ENCODE measurements at regions not wholly inside any gene's neighbourhood (a gene's known extent, or its start where the extent isn't known, plus 50 kb on each side); places are given as distances from the start of the nearest gene placed in this dataset.
"Not testable (repeated sequence)": the region's sequence is repeated elsewhere in the genome, so short reads cannot be mapped to it uniquely, and the experiment has no call there.

DNA sequence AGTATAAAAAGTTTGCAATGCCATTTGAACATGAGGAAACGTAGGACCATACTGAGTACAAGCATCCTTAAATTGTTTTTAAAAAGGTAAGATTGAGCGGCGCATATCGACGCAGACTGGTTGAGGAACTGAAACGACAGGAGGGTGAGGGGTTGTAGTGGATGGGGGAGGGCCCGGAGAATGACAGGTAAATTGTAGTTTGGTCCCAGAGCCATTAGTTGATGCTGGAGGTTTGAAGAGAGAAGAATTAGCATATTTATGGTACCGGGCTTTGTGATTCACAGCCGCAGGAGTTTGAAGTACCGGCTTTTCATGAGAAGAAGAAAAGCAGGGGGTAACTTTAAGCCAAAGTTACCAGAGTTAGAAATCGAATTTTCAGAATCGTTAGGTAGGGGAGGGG lies 179.5 kb downstream of the OTOP1 start:
- DNase-seq (ENCODE audit: low read depth in 2 of 2); H3K4me3 ChIP-seq (replicated peaks in 1 of 2; ENCODE audit: low read depth in 2 of 2, low read length in 2 of 2): not testable (repeated sequence)

DNA sequence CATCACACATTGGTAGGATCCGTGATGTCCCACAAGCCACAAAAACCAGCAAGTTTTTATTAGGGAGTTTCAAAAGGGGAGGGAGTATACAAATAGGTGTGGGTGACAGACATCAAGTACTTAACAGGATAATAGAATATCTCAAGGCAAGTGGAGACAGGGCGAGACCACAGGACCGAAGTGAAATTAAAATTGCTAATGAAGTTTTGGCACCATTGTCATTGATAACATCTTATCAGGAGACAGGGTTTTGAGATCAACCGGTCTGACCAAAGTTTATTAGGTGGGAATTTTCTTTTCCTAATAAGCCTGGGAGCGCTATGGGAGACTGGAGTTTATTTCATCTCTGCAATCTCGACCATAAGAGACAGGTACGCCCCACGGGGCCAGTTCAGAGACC lies 178.5 kb downstream of the OTOP1 start:
- DNase-seq (ENCODE audit: low read depth in 2 of 2); H3K4me3 ChIP-seq (replicated peaks in 1 of 2; ENCODE audit: low read depth in 2 of 2, low read length in 2 of 2): not testable (repeated sequence)

DNA sequence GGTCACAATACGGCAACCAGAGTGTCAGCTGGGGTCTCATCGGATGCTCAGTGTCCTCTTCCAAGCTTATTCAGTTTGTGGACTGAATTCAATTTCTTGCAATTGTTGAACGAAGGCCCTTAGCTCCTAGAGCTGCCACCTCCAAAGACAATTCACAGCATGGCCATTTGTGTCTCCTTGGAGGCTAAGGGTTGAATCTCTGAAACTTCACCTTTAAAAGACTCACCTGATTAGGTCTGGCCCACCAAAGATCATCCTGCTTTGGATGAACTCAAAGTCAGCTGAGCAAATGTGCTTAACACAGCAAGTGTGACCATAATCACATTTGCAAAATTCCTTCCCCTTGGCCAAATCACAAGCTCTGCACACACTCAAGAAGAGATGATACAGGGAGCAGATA lies 175.9 kb downstream of the OTOP1 start:
- DNase-seq (ENCODE audit: low read depth in 2 of 2); H3K4me3 ChIP-seq (replicated peaks in 1 of 2; ENCODE audit: low read depth in 2 of 2, low read length in 2 of 2): not testable (repeated sequence)

DNA sequence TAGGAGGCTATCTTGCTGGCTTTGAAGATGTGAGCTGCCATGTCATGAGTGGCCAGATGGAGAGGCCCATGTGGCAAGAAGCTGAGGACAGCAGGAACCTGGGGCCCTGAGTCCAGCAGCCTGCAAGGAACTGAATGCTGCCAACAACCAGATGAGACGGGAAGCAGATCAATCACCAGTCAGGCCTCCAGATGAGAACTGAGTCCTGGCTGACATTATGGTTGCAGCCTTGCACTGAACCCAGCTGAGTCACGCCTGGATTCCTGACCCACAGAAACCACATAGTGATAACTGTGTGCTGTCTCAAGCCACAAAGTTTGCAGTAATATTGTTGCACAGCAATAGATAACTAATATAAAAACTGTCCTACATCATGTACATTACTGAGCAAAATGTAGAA lies 173.8 kb downstream of the OTOP1 start:
- DNase-seq (ENCODE audit: low read depth in 2 of 2), result peak in 1 of 2 donors; percentile 14
- H3K4me3 ChIP-seq (replicated peaks in 1 of 2; ENCODE audit: low read depth in 2 of 2, low read length in 2 of 2), result not testable (repeated sequence)

DNA sequence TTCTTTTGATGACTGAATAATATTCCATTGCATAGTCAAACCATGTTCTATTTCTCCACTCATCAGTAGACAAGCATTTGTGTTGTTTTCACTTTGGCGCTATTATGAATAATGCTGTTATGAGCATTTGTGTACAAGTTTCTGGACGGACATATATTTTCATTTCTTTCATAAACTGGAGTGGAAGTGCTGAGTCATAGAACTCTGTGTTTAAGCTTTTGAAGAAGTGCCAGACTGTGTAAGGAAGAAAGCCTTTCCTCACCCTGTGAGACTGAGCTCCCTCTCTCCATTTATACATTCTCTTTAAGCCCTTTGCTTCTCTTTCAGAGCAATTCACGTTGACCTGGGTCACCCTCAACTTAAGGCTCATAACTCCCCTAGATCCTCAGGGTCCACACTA lies 169.5 kb downstream of the OTOP1 start:
- DNase-seq (ENCODE audit: low read depth in 2 of 2), result peak; percentile 31 to 39

DNA sequence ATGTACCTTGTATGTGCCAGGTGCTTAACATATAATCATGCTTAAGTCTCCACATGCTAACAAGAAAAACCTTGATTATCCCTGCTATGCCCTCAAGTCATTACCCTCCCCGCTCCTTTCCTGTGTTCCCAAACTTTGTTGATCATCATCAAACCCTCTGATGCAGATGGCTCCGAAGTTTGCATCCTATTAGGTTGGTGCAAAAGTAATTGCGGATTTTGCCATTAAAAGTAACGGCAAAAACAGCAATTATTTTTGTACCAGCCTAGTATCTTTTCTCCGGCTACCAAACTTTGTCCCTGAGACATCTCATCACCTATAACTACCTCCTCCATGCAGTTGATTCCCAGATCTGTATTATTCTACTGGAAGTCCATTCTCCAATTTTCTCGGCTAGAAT lies 142.6 kb downstream of the OTOP1 start:
- H3K4me3 ChIP-seq (replicated peaks in 1 of 2; ENCODE audit: low read depth in 2 of 2, low read length in 2 of 2); DNase-seq (ENCODE audit: low read depth in 2 of 2): not testable (repeated sequence)

More for the DNA sequence above, 169.5 kb downstream of the OTOP1 start:
- H3K4me3 ChIP-seq (replicated peaks in 1 of 2; ENCODE audit: low read depth in 2 of 2, low read length in 2 of 2), result not testable (repeated sequence)

DNA sequence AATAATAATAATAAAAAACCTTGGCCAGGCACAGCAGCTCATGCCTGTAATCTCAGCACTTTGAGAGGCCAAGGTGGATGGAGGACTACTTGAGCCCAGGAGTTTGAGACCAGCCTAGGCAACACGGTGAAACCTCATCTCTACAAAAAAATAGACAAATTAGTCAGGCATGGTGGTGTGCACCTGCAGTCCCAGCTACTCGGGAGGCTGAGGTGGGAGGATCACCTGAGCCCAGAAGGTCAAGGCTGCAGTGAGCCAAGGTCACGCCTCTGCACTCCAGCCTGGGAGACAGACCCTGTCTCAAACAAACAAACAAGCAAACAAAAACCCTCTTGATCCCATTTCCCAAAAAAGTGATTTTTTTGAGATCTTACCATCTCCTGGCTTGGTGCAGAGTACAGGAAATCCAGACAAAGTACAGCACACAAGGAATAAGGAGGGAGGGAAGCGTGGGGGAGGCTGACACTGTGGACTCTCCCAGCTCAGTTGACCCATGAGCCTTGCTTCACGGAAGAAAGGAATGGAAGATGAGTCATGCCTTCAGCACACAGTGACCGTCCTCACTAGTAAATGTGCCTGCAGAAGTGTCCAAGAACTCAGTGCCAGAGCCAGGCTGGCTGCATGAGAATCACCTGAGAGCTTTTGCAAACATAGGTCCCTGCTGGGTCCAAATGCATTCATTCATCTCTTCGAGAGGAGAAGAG lies 136.9 kb downstream of the OTOP1 start:
- DNase-seq (ENCODE audit: low read depth in 2 of 2), result peak; percentile 5 to 7
- H3K4me3 ChIP-seq (replicated peaks in 1 of 2; ENCODE audit: low read depth in 2 of 2, low read length in 2 of 2), result not testable (repeated sequence)

DNA sequence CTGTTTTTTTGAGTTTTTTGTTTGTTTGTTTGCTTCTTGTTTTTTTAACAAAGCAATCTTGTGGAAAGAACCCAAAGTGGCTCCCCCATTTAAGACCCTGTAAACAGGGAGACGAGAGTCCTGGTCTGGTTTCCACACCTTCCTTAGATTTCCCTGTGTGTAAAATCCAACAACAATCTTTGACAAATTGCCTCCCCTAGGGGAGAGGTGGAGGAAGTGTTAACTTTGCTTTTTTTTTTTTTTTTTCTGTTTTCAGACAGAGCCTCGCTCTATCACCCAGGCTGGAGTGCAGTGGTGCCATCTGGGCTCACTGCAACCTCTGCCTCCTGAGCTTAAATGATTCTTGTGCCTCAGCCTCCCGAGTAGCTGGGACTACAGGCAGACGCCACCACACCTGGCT lies 136.0 kb downstream of the OTOP1 start:
- DNase-seq (ENCODE audit: low read depth in 2 of 2); H3K4me3 ChIP-seq (replicated peaks in 1 of 2; ENCODE audit: low read depth in 2 of 2, low read length in 2 of 2): not testable (repeated sequence)

DNA sequence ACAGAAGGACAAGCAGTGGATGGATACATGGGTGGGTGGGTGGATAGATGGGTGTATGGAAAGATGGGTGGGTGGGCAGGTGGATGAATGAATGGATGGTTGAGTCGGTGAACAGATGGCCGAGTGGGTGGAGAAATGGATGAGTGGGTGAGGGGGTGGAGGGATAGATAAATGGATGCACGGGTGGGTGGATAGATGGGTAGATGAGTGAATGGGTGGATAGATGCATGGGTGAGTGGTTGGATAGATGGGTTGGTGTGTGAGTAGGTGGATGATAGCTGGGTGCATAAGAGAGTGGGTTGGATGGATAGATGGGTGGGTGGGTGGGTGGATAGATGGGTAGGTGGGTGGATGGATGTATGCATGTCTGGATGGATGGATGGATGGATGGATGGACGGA lies 134.6 kb downstream of the OTOP1 start:
- DNase-seq (ENCODE audit: low read depth in 2 of 2); H3K4me3 ChIP-seq (replicated peaks in 1 of 2; ENCODE audit: low read depth in 2 of 2, low read length in 2 of 2): not testable (repeated sequence)

DNA sequence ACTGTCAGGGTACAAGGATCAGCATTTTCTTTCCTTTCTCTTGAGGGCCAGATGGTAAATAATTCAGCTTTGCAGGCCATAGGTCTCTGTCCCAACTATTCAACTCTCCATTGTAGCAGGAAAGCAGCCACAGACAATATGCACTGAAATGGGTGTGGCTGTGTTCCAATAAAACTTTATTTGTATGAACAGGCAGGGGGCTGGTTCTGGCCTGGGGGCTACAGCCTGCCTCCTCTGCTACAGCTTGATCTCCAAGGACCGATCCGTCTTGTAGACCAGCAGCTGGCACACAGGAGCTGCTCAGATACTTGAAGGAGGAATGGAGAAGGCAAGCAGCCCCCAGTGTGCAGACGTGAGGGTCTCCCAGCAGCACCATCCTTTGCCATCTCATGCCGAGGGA lies 127.1 kb downstream of the OTOP1 start:
- not testable (repeated sequence) for H3K4me3 ChIP-seq (replicated peaks in 1 of 2; ENCODE audit: low read depth in 2 of 2, low read length in 2 of 2); DNase-seq (ENCODE audit: low read depth in 2 of 2)

DNA sequence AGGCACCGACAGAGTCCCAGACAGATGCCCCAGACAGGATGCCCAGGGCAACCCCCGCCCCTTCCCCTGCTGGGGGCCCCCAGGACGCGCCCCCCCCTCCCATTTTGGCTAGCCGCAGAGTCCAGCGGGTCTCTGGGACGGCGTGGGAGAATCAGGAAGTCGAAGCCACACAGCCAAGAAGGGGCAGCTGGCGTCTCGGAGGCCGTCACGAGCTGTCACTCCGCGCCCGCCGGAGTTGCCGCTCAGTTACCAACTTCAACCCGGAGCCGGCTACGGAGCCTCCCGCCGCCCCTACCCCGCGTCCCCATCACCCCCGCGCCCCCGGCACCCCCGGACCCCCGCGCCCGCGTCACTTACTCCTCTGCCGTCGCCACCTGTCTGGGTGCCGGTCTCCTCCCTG lies 119.8 kb downstream of the OTOP1 start:
- H3K4me3 ChIP-seq (replicated peaks in 1 of 2; ENCODE audit: low read depth in 2 of 2, low read length in 2 of 2), result peak overlapping the region in 1 of 2 donors; percentile 11
- not testable (repeated sequence) for DNase-seq (ENCODE audit: low read depth in 2 of 2)

DNA sequence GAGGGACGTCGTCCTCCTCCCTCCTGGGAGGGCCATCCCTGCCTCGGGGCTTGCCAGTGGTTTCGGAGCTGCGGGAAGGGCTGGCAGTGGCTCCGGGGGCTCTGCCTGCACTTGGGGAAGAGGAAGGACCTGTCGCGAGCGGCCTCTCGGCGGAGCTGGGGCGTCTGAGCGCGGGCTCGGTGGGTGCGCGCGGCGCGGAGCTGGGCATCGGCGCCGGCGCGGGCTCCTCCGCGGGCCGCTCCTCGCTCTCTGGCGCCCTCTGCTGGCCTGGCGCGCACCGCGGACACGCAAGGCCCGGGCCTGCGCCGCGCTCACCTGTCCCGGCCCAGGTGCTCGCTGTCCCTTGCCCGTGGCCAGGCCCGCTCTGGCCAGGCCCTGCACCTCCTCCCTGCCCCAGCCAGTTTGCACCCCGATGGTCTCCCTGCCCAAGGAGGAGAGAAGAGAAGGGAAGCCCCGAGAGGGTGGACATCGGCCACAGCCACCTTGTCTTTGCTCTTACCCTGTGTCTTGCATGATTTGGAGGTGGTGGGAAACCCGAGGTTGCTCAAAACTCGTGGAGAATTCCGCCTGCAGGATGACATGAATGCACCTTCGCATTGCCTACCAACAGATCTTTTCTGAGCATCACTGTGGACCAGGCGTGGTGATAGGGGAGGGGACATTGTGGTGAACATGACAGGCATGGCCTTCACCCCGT lies 119.2 kb downstream of the OTOP1 start:
- H3K4me3 ChIP-seq (replicated peaks in 1 of 2; ENCODE audit: low read depth in 2 of 2, low read length in 2 of 2), result peak overlapping the region in 1 of 2 donors; percentile 43
- peak; percentile 19 to 44 for DNase-seq (ENCODE audit: low read depth in 2 of 2)
- TF ChIP-seq, protein P1, sequence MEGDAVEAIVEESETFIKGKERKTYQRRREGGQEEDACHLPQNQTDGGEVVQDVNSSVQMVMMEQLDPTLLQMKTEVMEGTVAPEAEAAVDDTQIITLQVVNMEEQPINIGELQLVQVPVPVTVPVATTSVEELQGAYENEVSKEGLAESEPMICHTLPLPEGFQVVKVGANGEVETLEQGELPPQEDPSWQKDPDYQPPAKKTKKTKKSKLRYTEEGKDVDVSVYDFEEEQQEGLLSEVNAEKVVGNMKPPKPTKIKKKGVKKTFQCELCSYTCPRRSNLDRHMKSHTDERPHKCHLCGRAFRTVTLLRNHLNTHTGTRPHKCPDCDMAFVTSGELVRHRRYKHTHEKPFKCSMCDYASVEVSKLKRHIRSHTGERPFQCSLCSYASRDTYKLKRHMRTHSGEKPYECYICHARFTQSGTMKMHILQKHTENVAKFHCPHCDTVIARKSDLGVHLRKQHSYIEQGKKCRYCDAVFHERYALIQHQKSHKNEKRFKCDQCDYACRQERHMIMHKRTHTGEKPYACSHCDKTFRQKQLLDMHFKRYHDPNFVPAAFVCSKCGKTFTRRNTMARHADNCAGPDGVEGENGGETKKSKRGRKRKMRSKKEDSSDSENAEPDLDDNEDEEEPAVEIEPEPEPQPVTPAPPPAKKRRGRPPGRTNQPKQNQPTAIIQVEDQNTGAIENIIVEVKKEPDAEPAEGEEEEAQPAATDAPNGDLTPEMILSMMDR (IDR thresholded peaks at IDR 0.05; ENCODE audit: low read depth, low read length), result peak; percentile 23

DNA sequence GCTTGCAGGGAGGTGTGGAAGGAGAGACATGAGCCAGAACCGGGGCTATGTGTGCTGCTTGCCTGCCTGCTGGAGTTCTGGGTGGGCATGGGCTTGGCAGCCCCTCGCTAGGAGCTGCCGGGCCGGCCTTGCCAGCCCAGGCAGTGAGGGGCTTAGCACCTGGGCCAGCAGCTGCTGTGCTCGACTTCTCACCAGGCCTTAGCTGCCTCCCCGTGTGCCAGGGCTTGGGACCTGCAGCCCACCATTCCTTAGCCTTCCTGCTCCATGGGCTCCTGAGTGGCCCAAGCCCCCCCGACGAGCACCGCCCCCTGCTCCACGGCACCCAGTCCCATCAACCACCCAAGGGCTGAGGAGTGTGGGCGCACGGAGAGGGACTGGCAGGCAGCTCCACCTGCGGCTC lies 111.3 kb downstream of the OTOP1 start:
- not testable (repeated sequence) for H3K4me3 ChIP-seq (replicated peaks in 1 of 2; ENCODE audit: low read depth in 2 of 2, low read length in 2 of 2); DNase-seq (ENCODE audit: low read depth in 2 of 2)

DNA sequence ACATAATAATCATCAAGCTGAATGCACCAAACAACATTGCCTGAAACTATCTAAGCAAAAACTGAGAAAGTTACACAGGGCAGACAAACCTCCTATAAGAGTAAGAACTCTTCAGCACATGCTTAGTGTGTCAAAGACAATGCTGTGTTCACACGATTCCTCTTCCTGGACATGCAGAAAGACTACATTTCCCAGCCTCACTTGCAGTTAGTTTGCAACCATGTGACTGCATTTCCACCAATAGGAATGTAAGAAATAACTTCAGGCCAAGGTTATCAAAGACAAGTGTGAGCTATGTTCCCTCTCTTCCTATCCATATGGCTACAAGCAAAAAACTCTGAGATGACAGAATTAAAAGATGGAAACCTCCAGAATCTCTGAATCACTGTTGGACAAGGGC lies 109.8 kb downstream of the OTOP1 start:
- not testable (repeated sequence) for H3K4me3 ChIP-seq (replicated peaks in 1 of 2; ENCODE audit: low read depth in 2 of 2, low read length in 2 of 2)
- peak in 1 of 2 donors; percentile 9 for DNase-seq (ENCODE audit: low read depth in 2 of 2)

DNA sequence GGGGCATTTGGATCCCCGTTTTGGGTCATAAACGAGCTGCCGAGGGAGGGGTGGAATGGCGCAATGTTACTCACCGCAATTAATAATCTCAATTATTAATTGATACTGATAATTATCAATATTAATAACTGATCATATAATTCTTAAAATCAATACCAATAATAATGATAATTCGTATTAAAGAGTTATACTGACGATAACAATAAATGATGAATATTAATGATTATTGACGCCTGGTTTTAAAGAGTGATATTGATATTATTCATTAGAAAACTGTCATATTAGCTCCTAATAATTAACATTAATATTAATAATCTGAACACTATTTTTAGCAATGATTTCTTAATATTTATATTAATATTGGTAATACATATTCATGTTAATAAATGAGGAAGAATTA lies 92.4 kb downstream of the OTOP1 start:
- DNase-seq (ENCODE audit: low read depth in 2 of 2); H3K4me3 ChIP-seq (replicated peaks in 1 of 2; ENCODE audit: low read depth in 2 of 2, low read length in 2 of 2): not testable (repeated sequence)

DNA sequence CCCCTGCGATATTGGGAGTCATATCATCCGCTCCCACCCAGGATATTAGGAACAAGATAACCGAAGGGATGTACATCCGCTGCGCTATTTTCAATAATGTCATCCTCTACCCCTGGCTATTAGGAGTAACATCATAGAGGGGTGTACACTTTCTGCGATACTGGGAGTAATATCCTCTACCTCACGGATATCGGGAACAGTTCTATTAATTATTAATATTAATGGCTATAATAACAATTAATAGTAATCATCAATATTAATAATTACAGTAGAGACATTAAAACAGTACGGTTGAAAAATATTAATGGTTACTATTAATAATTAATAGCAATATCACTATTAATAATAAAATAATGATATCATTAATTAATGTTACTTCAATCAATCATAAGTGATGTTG lies 90.1 kb downstream of the OTOP1 start:
- DNase-seq (ENCODE audit: low read depth in 2 of 2); H3K4me3 ChIP-seq (replicated peaks in 1 of 2; ENCODE audit: low read depth in 2 of 2, low read length in 2 of 2): not testable (repeated sequence)
